GM12864 (cell line): ENCODE measurements at regions not wholly inside any gene's neighbourhood (a gene's known extent, or its start where the extent isn't known, plus 50 kb on each side); places are given as distances from the start of the nearest gene placed in this dataset.

Experiments
- DNase-seq: peaks from one replicate; pipeline ENCODE4 v3.0.0-alpha.2; 2011; ENCODE audit warnings: low read depth
- H3K4me3 ChIP-seq: 2 replicates; pipeline ENCODE4 v1.5.1; 2011; ENCODE audit warnings: mild to moderate bottlenecking, low read depth, low read length, control low read depth
- TF ChIP-seq, protein P1 (sequence below): IDR thresholded peaks from 2 replicates; pipeline ENCODE4 v1.5.1; 2011; ENCODE audit warnings: low read depth, mild to moderate bottlenecking, moderate library complexity, low read length, control low read depth, inconsistent platforms; ENCODE audit errors: missing control alignments

DNA sequence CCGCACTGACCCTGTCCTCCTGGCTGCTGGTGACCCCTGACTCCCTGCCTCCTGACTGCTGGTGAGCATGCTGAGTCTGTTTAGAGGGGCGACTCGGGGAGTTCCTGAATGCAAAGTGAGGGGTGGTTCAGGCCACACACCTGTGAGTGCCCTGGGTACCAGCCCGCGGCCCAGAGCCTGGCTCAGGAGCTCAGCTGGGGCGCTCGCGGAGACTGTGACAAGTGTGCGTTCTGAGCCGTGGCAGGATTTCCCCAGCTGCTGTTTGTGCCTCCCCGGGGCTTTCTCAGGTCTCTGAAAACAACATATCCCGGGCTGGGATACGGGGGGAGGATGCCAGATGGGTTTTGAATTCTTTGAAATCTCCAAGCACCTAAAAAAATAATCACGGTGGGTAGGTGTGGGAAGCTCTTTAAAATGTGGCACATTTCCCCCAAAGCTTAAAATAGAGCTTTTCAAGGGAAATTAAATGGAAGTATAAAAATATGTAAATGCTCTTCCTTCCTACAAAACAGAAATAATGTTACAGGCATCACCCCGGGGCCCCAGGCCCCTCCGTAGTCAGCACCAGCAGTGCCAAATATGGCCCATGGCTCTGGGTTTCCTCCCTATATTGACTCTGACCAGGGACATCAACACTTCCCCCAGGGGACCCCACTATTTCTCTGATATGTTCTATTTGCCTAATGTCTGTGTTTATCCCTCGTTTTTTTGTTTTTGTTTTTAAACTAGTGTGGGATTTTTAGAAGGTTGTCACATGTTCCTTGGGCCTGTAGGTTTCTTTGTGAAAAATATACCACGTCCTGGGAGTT is 49.9 kb upstream of the TAGAP start:
- no peak overlapping the region for H3K4me3 ChIP-seq
- no peak for DNase-seq
- TF ChIP-seq, protein P1, sequence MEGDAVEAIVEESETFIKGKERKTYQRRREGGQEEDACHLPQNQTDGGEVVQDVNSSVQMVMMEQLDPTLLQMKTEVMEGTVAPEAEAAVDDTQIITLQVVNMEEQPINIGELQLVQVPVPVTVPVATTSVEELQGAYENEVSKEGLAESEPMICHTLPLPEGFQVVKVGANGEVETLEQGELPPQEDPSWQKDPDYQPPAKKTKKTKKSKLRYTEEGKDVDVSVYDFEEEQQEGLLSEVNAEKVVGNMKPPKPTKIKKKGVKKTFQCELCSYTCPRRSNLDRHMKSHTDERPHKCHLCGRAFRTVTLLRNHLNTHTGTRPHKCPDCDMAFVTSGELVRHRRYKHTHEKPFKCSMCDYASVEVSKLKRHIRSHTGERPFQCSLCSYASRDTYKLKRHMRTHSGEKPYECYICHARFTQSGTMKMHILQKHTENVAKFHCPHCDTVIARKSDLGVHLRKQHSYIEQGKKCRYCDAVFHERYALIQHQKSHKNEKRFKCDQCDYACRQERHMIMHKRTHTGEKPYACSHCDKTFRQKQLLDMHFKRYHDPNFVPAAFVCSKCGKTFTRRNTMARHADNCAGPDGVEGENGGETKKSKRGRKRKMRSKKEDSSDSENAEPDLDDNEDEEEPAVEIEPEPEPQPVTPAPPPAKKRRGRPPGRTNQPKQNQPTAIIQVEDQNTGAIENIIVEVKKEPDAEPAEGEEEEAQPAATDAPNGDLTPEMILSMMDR, result no peak
